Thyroid gland (tissue), 4 donors: ENCODE measurements at regions not wholly inside any gene's neighbourhood (a gene's known extent, or its start where the extent isn't known, plus 50 kb on each side); places are given as distances from the start of the nearest gene placed in this dataset.

Source experiments
- POLR2A ChIP-seq, 2 donors: fragments of 450-650 bp; IDR thresholded peaks; one replicate each; pipeline ENCODE4 v1.6.1; 2017; ENCODE audit warnings: antibody characterized with exemption in 2 of 2, mild to moderate bottlenecking in 2 of 2, moderate library complexity in 1 of 2
- TF ChIP-seq, protein P1 (sequence below), 6 experiments: fragments of 200-600 bp in 3 of 6; fragments of 450-650 bp in 3 of 6; sonication (generic) in 3 of 6; IDR thresholded peaks; one replicate each; pipeline ENCODE4 v1.5.1; 2016 to 2019; ENCODE audit warnings: antibody characterized with exemption in 6 of 6, mild to moderate bottlenecking in 2 of 6, inconsistent platforms in 1 of 6, moderate library complexity in 1 of 6

DNA sequence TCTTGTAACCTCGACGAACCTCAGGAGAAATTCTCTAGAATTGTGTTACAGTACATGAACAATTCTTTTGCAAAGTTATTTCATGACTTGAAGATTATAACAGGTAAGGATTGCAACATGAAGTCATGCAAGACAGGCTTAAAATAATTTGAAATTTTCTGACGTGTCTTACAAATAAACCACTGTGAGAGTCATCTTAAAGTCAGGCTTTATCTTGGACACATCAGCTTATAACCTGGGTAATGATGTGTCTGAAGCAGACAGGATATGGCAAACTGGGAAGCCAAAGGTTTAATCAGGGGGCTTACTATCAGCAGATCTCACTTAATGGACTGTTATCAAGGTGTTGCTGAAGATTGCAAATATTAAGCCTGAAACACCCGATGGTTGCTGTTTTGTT is 407.8 kb downstream of the KLF5 start:
- TF ChIP-seq POLR2A (IDR thresholded peaks at IDR 0.05), result no peak
- TF ChIP-seq, protein P1, sequence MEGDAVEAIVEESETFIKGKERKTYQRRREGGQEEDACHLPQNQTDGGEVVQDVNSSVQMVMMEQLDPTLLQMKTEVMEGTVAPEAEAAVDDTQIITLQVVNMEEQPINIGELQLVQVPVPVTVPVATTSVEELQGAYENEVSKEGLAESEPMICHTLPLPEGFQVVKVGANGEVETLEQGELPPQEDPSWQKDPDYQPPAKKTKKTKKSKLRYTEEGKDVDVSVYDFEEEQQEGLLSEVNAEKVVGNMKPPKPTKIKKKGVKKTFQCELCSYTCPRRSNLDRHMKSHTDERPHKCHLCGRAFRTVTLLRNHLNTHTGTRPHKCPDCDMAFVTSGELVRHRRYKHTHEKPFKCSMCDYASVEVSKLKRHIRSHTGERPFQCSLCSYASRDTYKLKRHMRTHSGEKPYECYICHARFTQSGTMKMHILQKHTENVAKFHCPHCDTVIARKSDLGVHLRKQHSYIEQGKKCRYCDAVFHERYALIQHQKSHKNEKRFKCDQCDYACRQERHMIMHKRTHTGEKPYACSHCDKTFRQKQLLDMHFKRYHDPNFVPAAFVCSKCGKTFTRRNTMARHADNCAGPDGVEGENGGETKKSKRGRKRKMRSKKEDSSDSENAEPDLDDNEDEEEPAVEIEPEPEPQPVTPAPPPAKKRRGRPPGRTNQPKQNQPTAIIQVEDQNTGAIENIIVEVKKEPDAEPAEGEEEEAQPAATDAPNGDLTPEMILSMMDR (IDR thresholded peaks at IDR 0.05), result no peak
